Activated T-helper 17 cell treated with anti-CD3 and anti-CD28 coated beads, Interleukin-2, amount 50 U/mL, for 72 hours (primary cell): ENCODE measurements at regions not wholly inside any gene's neighbourhood (a gene's known extent, or its start where the extent isn't known, plus 50 kb on each side); places are given as distances from the start of the nearest gene placed in this dataset.

Experiments
- ATAC-seq: fragments of 150-1000 bp; cut with Tn5 transposase; replicated peaks from 2 replicates; pipeline ENCODE4 v1.10.0; 2021; ENCODE audit warnings: mild to moderate bottlenecking, moderate library complexity
- H3K27ac Mint-ChIP-seq: one replicate; pipeline ENCODE4 v1.8.0; 2022; ENCODE audit warnings: mixed read lengths
- H3K27me3 Mint-ChIP-seq: one replicate; pipeline ENCODE4 v1.8.0; 2022; ENCODE audit warnings: mixed read lengths
- H3K36me3 Mint-ChIP-seq: one replicate; pipeline ENCODE4 v1.8.0; 2022; ENCODE audit warnings: low read depth, mild to moderate bottlenecking, mixed read lengths
- H3K4me1 Mint-ChIP-seq: one replicate; pipeline ENCODE4 v1.8.0; 2022; ENCODE audit warnings: mixed read lengths
- H3K4me3 Mint-ChIP-seq: one replicate; pipeline ENCODE4 v1.8.0; 2022; ENCODE audit warnings: mild to moderate bottlenecking, mixed read lengths
- H3K9me3 Mint-ChIP-seq: one replicate; pipeline ENCODE4 v1.8.0; 2022; ENCODE audit warnings: mixed read lengths

DNA sequence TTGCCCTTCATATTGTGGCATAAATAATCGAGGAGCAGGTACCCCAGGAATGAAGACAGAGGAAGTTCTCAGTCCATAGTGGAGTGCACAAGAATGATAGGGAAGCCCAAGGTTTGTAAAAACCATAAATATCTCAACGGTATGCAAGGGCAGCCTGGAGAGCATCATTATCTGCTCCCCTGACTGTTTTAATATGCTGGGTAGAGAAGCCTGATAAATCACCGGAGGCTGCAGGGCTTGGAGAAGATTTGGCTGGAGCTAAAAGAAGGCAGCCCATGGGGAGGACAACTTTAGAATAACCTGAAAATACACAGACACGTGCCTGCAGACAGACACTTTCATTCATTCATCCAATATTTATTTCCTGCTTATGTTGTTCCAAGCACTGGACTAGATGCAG, 205.2 kb upstream of the RPL38 start:
- no peak overlapping the region for H3K4me3 Mint-ChIP-seq
- H3K36me3 Mint-ChIP-seq, result no peaks in the 10 kb centered on the region
- H3K4me1 Mint-ChIP-seq, result no peaks in the 10 kb centered on the region
- no peaks in the 10 kb centered on the region for H3K9me3 Mint-ChIP-seq
- H3K27me3 Mint-ChIP-seq, result peaks cover 15% of the 10 kb centered on the region
- ATAC-seq, result no peak
- no peak overlapping the region for H3K27ac Mint-ChIP-seq

DNA sequence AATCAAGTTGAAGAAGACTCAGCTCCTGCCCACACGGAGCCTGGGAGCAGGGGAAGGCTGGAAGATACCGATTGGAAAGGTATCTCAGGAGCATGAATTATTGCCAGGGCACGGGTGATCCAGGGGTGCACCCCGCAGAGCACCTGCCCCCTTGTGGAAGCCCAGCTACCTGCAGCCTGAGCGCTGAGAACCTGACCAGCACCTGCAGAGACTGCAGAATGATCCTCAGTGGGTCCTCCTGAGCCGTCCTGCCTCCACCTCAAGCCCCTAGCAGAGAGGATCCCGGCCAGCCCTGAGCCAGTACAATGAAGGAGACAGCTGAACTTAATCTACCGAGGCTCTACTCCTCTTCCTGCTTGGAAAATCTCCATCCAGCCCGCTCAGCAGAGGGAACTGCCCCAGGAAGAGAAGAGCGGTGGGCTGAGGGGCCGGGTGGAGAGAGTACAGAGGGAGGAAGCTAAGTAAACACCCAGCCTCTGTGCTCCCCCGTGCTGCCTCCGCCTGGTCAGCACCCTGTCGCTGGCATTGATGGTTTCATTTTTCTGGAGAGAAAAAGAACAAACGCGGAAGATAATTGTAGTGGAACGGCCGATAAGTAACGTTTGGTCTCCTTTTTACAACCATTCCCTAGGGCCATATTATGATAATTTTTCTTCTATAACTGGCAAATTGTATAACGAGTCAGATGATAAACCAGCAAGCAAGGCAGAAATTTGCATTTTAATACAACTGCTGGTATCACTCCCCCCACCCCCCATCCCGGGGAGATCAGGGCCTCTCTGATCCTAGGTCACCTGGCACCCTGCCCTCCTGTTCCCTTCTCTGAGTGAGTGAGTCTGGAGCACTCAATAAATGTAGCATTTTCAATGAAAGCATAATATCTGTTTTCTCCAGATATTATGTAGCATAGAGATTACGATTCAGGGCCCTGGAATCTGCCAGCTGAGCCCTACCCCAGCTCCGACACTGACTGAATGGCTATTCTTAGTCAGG, 204.5 kb upstream of the RPL38 start:
- H3K36me3 Mint-ChIP-seq, result no peaks in the 10 kb centered on the region
- no peaks in the 10 kb centered on the region for H3K4me1 Mint-ChIP-seq
- H3K27me3 Mint-ChIP-seq, result peaks cover 19% of the 10 kb centered on the region
- H3K27ac Mint-ChIP-seq, result no peak overlapping the region
- peak; percentile 77 for ATAC-seq
- no peaks in the 10 kb centered on the region for H3K9me3 Mint-ChIP-seq
- H3K4me3 Mint-ChIP-seq, result no peak overlapping the region

GRCh38 chr17:74001145-74001544, 202.3 kb upstream of the RPL38 start:
- H3K27me3 Mint-ChIP-seq, result peaks cover 25% of the 10 kb centered on the region
- H3K9me3 Mint-ChIP-seq, result no peaks in the 10 kb centered on the region
- H3K4me3 Mint-ChIP-seq, result no peak overlapping the region
- no peak for ATAC-seq
- H3K27ac Mint-ChIP-seq, result no peak overlapping the region
- H3K36me3 Mint-ChIP-seq, result no peaks in the 10 kb centered on the region
- no peaks in the 10 kb centered on the region for H3K4me1 Mint-ChIP-seq

GRCh38 chr17:74002241-74002640, 201.2 kb upstream of the RPL38 start:
- H3K36me3 Mint-ChIP-seq, result no peaks in the 10 kb centered on the region
- no peak overlapping the region for H3K4me3 Mint-ChIP-seq
- H3K27ac Mint-ChIP-seq, result no peak overlapping the region
- no peaks in the 10 kb centered on the region for H3K9me3 Mint-ChIP-seq
- ATAC-seq, result no peak
- no peaks in the 10 kb centered on the region for H3K4me1 Mint-ChIP-seq
- peaks cover 25% of the 10 kb centered on the region for H3K27me3 Mint-ChIP-seq

DNA sequence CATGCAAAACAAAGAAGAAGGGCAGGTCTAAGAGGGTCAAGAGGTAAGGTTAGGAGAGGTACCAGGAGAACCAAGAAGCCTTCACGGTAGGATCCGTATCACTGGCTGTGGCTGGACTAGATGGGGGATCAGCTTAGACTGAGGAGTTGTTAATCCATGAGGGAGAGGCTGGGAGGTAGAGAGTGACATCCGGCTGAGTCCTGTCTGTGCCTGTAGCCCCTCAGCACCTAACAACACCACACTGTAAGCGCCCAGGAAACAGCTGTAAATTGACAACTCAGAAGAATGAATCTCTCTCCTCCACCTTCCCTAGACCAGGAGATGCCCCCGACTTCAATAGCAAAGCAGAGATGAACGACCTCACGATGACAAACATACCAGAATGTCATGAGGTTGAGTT, 199.4 kb upstream of the RPL38 start:
- H3K9me3 Mint-ChIP-seq, result no peaks in the 10 kb centered on the region
- no peaks in the 10 kb centered on the region for H3K4me1 Mint-ChIP-seq
- peaks cover 17% of the 10 kb centered on the region for H3K27me3 Mint-ChIP-seq
- ATAC-seq, result no peak
- H3K4me3 Mint-ChIP-seq, result no peak overlapping the region
- H3K36me3 Mint-ChIP-seq, result no peaks in the 10 kb centered on the region
- no peak overlapping the region for H3K27ac Mint-ChIP-seq

GRCh38 chr17:74005790-74006189, 197.7 kb upstream of the RPL38 start:
- H3K27me3 Mint-ChIP-seq, result peaks cover 17% of the 10 kb centered on the region
- no peak overlapping the region for H3K27ac Mint-ChIP-seq
- H3K4me3 Mint-ChIP-seq, result no peak overlapping the region
- H3K4me1 Mint-ChIP-seq, result no peaks in the 10 kb centered on the region
- no peaks in the 10 kb centered on the region for H3K9me3 Mint-ChIP-seq
- no peaks in the 10 kb centered on the region for H3K36me3 Mint-ChIP-seq
- ATAC-seq, result no peak

GRCh38 chr17:74006371-74006770, 197.1 kb upstream of the RPL38 start:
- ATAC-seq, result no peak
- peaks cover 17% of the 10 kb centered on the region for H3K27me3 Mint-ChIP-seq

DNA sequence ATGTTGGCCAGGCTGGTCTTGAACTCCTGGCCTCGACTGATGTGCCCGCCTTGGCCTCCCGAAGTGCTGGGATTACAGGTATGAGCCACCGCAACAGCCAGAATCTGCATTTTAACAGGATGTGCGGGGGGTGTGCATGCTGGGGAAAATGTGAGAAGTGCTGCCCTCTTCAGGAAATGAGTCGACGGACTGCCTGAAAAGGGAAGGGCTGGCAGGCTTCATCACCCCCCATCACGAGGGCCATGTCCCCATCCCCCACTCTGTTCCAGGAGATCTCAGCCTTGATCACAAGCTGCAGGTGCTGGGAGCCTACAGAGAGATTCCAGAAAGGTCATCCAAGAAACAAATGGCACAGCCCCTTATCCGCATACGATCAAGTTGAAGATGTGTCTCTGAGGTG, 195.3 kb upstream of the RPL38 start:
- ATAC-seq, result peak; percentile 61
- H3K27ac Mint-ChIP-seq, result no peak overlapping the region
- H3K4me3 Mint-ChIP-seq, result no peak overlapping the region
- H3K9me3 Mint-ChIP-seq, result no peaks in the 10 kb centered on the region
- peaks cover 18% of the 10 kb centered on the region for H3K27me3 Mint-ChIP-seq
- peaks cover 11% of the 10 kb centered on the region for H3K4me1 Mint-ChIP-seq
- no peaks in the 10 kb centered on the region for H3K36me3 Mint-ChIP-seq

More at GRCh38 chr17:74006371-74006770, 197.1 kb upstream of the RPL38 start:
- Mint-ChIP-seq H3K36me3 (no peaks in the 10 kb centered on the region), H3K4me3 (no peak overlapping the region), H3K9me3 (no peaks in the 10 kb centered on the region), H3K27ac (no peak overlapping the region), H3K4me1 (no peaks in the 10 kb centered on the region)

DNA sequence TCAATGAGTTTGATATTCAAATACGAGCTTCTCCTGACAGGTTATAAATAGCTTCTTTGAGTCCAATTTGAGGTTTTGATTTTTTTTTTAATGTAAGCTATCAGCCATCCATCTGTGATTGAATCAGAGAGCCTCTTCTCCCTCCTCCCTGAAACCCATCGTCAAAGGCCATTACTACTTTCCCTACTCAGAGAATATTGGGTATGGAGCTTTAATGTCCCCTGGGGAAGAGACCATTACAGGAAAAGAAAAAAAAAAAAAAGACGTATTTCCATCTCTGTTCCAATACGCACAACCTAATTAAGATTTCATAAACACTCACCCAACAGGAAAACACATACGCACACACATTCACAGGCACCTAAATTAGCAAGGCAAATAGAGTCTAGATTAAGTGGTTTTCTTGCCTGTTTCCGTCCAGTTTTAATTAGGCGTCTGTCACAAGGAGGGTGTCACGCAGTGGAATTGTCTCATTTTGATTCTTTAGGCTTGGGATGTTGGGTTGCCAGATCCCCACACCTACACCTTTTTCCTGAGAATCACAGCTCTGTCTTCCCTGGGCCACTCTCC, 194.3 kb upstream of the RPL38 start:
- Mint-ChIP-seq H3K9me3 (no peaks in the 10 kb centered on the region), H3K27me3 (peaks cover 10% of the 10 kb centered on the region), H3K4me3 (no peak overlapping the region), H3K36me3 (no peaks in the 10 kb centered on the region), H3K27ac (no peak overlapping the region), H3K4me1 (peaks cover 13% of the 10 kb centered on the region)
- ATAC-seq, result no peak

- H3K27ac Mint-ChIP-seq, result no peak overlapping the region
Observed at GRCh38 chr17:74010903-74011302, 192.6 kb upstream of the RPL38 start.

GRCh38 chr17:74011966-74012365, 191.5 kb upstream of the RPL38 start:
- Mint-ChIP-seq H3K4me1 (peaks cover 13% of the 10 kb centered on the region), H3K4me3 (peak overlapping the region; percentile 40), H3K36me3 (no peaks in the 10 kb centered on the region), H3K27ac (peak overlapping the region; percentile 92), H3K27me3 (peaks cover 6% of the 10 kb centered on the region), H3K9me3 (no peaks in the 10 kb centered on the region)
- ATAC-seq, result no peak

More at GRCh38 chr17:74010903-74011302, 192.6 kb upstream of the RPL38 start:
- no peak for ATAC-seq
- Mint-ChIP-seq H3K4me3 (no peak overlapping the region), H3K36me3 (no peaks in the 10 kb centered on the region), H3K4me1 (peaks cover 13% of the 10 kb centered on the region), H3K9me3 (no peaks in the 10 kb centered on the region), H3K27me3 (peaks cover 6% of the 10 kb centered on the region)

DNA sequence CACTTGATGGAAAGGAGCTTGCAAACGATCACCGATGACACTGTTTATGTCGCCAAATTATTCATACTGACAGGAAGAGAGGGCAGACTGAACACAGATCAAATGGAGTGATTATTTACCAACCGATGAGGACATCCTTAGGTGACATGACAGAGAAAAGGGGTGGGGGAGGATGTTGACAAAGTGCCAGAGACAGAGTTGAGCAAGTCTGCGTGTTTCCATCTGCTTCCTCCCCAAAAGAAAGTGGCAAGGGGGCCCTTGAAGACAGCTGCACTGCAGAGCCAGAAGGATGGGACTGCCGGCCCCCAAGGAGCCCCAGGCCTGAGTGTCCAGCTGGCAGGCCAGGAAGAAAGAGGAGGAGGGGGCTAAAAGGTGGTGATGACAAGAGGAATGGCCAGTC, 191.0 kb upstream of the RPL38 start:
- Mint-ChIP-seq H3K27me3 (peaks cover 6% of the 10 kb centered on the region), H3K27ac (peak overlapping the region; percentile 92), H3K36me3 (no peaks in the 10 kb centered on the region), H3K9me3 (no peaks in the 10 kb centered on the region), H3K4me3 (peak overlapping the region; percentile 40), H3K4me1 (peaks cover 13% of the 10 kb centered on the region)
- peak; percentile 84 for ATAC-seq

DNA sequence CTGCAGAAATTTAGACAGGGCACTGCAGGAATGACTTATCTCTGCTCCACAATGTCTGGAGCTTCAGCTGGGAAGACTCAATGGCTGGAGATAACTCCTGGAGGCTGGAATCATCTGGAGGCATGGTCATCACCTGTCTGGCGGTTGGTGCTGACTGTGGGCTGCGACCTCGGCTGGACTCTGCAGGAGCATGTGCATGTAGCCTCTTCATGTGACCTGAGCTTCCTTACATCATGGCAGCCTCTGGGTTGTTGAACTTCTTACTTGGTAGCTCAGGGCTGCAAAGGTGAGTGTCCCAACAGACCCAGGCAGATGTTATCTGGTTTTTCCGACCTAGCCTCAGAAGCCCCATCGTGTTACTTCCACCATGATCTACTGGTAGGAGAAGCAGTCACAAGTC, 188.2 kb upstream of the RPL38 start:
- ATAC-seq, result no peak
- Mint-ChIP-seq H3K4me1 (peaks cover 13% of the 10 kb centered on the region), H3K36me3 (no peaks in the 10 kb centered on the region), H3K4me3 (no peak overlapping the region), H3K27me3 (peaks cover 6% of the 10 kb centered on the region), H3K9me3 (no peaks in the 10 kb centered on the region), H3K27ac (no peak overlapping the region)

DNA sequence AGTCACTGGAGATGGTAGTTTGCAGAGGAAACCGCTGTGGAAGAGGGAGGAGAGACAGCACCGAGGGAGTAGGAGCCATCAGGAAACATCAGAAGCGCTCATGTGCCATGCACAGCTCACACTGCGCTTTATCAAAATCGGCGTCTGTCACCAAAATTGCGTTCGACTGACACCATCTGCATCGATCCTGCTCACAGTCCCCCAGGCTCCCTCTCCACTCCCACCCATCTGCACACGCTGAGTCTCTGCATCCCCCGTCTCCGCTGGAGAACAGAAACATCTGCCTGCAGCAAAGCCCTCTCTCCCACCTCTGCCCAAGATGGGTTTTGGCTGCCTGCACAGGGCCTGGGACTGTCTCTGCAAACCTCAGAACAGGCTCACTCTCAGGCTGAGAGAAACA, 187.5 kb upstream of the RPL38 start:
- no peak overlapping the region for H3K27ac Mint-ChIP-seq
- peaks cover 6% of the 10 kb centered on the region for H3K27me3 Mint-ChIP-seq
- no peaks in the 10 kb centered on the region for H3K9me3 Mint-ChIP-seq
- no peak overlapping the region for H3K4me3 Mint-ChIP-seq
- H3K36me3 Mint-ChIP-seq, result no peaks in the 10 kb centered on the region
- ATAC-seq, result no peak
- H3K4me1 Mint-ChIP-seq, result peaks cover 13% of the 10 kb centered on the region

- Mint-ChIP-seq H3K9me3 (no peaks in the 10 kb centered on the region), H3K27me3 (peaks cover 6% of the 10 kb centered on the region), H3K4me3 (no peak overlapping the region), H3K27ac (no peak overlapping the region), H3K36me3 (no peaks in the 10 kb centered on the region), H3K4me1 (peaks cover 13% of the 10 kb centered on the region)
- ATAC-seq, result no peak
Observed at GRCh38 chr17:74016461-74016860, 187.0 kb upstream of the RPL38 start.
